Mesenchymal stem cell (in vitro differentiated cells and primary cell): ENCODE measurements at regions not wholly inside any gene's neighbourhood (a gene's known extent, or its start where the extent isn't known, plus 50 kb on each side); places are given as distances from the start of the nearest gene placed in this dataset.
"Not testable (repeated sequence)": the region's sequence is repeated elsewhere in the genome, so short reads cannot be mapped to it uniquely, and the experiment has no call there.

Experiments
- DNase-seq: peaks from one replicate; pipeline ENCODE4 v3.0.0-alpha.2; 2013
- H2AFZ ChIP-seq: one replicate; pipeline ENCODE4 v1.6.1; 2013; ENCODE audit warnings: low read depth, mild to moderate bottlenecking, control low read depth, inconsistent platforms, low read length, moderate library complexity
- H2AK5ac ChIP-seq: 2 replicates; pipeline ENCODE4 v1.6.1; 2013; ENCODE audit warnings: low read length, moderate library complexity, mild to moderate bottlenecking, inconsistent platforms; ENCODE audit not compliant: severe bottlenecking
- H2BK120ac ChIP-seq: one replicate; pipeline ENCODE4 v1.6.1; 2013; ENCODE audit warnings: low read depth, mild to moderate bottlenecking, inconsistent platforms, low read length, moderate library complexity
- H2BK12ac ChIP-seq, 2 experiments: one replicate each; pipeline ENCODE4 v1.6.1; 2013; ENCODE audit warnings: inconsistent platforms in 2 of 2, low read length in 2 of 2, mild to moderate bottlenecking in 2 of 2, moderate library complexity in 2 of 2, control low read depth in 1 of 2
- H2BK15ac ChIP-seq: one replicate; pipeline ENCODE4 v1.6.1; 2013; ENCODE audit warnings: mild to moderate bottlenecking, low read depth, inconsistent platforms; ENCODE audit not compliant: poor library complexity, severe bottlenecking
- H2BK5ac ChIP-seq: 2 replicates; pipeline ENCODE4 v1.6.1; 2013; ENCODE audit warnings: low read depth, mild to moderate bottlenecking, low read length, control low read depth, inconsistent platforms; ENCODE audit not compliant: poor library complexity, severe bottlenecking
- H3K14ac ChIP-seq, 2 experiments: one replicate each; pipeline ENCODE4 v1.6.1; 2013; ENCODE audit warnings: inconsistent platforms in 2 of 2, low read length in 2 of 2, control low read depth in 1 of 2, mild to moderate bottlenecking in 1 of 2, moderate library complexity in 1 of 2
- H3K18ac ChIP-seq, 2 experiments: one replicate each; pipeline ENCODE4 v1.6.1; 2013; ENCODE audit warnings: inconsistent platforms in 2 of 2, low read length in 2 of 2, control low read depth in 1 of 2, low read depth in 1 of 2, mild to moderate bottlenecking in 1 of 2
- H3K23ac ChIP-seq, 2 experiments: one replicate each; pipeline ENCODE4 v1.6.1; 2013; ENCODE audit warnings: inconsistent platforms in 2 of 2, low read length in 2 of 2, mild to moderate bottlenecking in 2 of 2, moderate library complexity in 2 of 2, control low read depth in 1 of 2
- H3K27ac ChIP-seq: 2 replicates; pipeline ENCODE4 v1.5.1; 2013; ENCODE audit warnings: mild to moderate bottlenecking, moderate library complexity, low read length, control low read depth, inconsistent platforms; ENCODE audit not compliant: poor library complexity, severe bottlenecking
- H3K27me3 ChIP-seq, 2 experiments: 2 replicates each; pipeline versions ENCODE4 v1.6.1 to v1.7.0; 2013; ENCODE audit warnings: low read length in 2 of 2, mild to moderate bottlenecking in 2 of 2, moderate library complexity in 2 of 2, control low read depth in 1 of 2, inconsistent platforms in 1 of 2; ENCODE audit not compliant: control insufficient read depth in 1 of 2, insufficient read depth in 1 of 2
- H3K36me3 ChIP-seq, 2 experiments: 2 replicates each; pipeline versions ENCODE4 v1.6.1 to v1.7.0; 2013; ENCODE audit warnings: low read length in 2 of 2, control low read depth in 1 of 2, inconsistent platforms in 1 of 2, low read depth in 1 of 2, mild to moderate bottlenecking in 1 of 2; ENCODE audit not compliant: insufficient read depth in 2 of 2, control insufficient read depth in 1 of 2
- H3K4ac ChIP-seq, 2 experiments: one replicate each; pipeline ENCODE4 v1.6.1; 2013; ENCODE audit warnings: inconsistent platforms in 2 of 2, low read length in 2 of 2, mild to moderate bottlenecking in 2 of 2, moderate library complexity in 2 of 2, control low read depth in 1 of 2, low read depth in 1 of 2
- H3K4me1 ChIP-seq: 2 replicates; pipeline ENCODE4 v1.6.1; 2013; ENCODE audit warnings: low read depth, low read length, control low read depth; ENCODE audit not compliant: control insufficient read depth, insufficient read depth
- H3K4me2 ChIP-seq: 2 replicates; pipeline ENCODE4 v1.6.1; 2013; ENCODE audit warnings: low read length, mild to moderate bottlenecking, inconsistent platforms; ENCODE audit not compliant: poor library complexity, severe bottlenecking
- H3K4me3 ChIP-seq, 2 experiments: 2 replicates each; pipeline versions ENCODE4 v1.5.1 to v1.7.0; 2013; ENCODE audit warnings: low read length in 2 of 2, mild to moderate bottlenecking in 2 of 2, control low read depth in 1 of 2, low read depth in 1 of 2; ENCODE audit not compliant: insufficient read depth in 1 of 2
- H3K79me1 ChIP-seq: replicated peaks from 2 replicates; pipeline ENCODE4 v1.6.1; 2013; ENCODE audit warnings: mild to moderate bottlenecking, control low read depth, low read length, inconsistent platforms; ENCODE audit not compliant: poor library complexity, severe bottlenecking
- H3K9ac ChIP-seq: 2 replicates; pipeline ENCODE4 v1.7.0; 2013; ENCODE audit warnings: mild to moderate bottlenecking, low read length, moderate library complexity
- H3K9me3 ChIP-seq: 2 replicates; pipeline ENCODE4 v1.7.0; 2013; ENCODE audit warnings: mild to moderate bottlenecking, low read length; ENCODE audit not compliant: control insufficient read depth
- H4K8ac ChIP-seq: one replicate; pipeline ENCODE4 v1.6.1; 2013; ENCODE audit warnings: inconsistent platforms, mild to moderate bottlenecking, low read length, moderate library complexity
- H4K91ac ChIP-seq: one replicate; pipeline ENCODE4 v1.6.1; 2013; ENCODE audit warnings: mild to moderate bottlenecking, low read length, inconsistent platforms
- WGBS: methylation state at CpG from one replicate; pipeline ENCODE4 v1.1.7; 2013; ENCODE audit warnings: mixed read lengths; 5-methylcytosine and 5-hydroxymethylcytosine counted together

DNA sequence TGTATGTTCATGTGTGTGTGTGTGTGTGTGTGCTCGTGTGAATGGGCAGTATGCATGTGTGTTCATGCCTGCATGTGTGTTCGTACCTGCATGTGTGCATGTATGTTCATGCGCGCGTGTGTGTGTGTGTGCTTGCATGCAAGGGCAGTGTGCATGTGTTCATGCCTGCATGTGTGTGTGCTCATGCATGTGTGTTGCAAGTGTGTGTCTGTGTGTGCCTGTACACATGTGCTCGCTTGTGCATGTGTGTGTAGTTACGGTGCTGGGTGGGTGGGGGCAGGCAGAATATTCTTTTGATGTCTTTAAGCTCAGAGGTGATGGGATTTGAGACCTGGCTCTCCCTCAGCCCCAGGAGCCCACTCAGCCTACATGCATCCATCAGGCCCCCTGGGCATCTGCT lies 822.1 kb downstream of the BRD1 start:
- Histone ChIP-seq H3K18ac (no peak overlapping the region), H3K27ac (no peak overlapping the region), H2AFZ (no peak overlapping the region), H2BK120ac (no peak overlapping the region), H3K14ac (no peak overlapping the region), H3K27me3 (no peaks in the 10 kb centered on the region), H3K23ac (no peak overlapping the region), H4K8ac (no peak overlapping the region), H3K9me3 (peaks cover 13% of the 10 kb centered on the region), H3K4me1 (no peaks in the 10 kb centered on the region), H3K9ac (no peak overlapping the region), H4K91ac (peak overlapping the region; percentile 9), H2BK5ac (no peak overlapping the region), H3K4me3 (no peak overlapping the region), H3K79me1 (no peaks in the 10 kb centered on the region), H3K36me3 (no peaks in the 10 kb centered on the region), H2BK15ac (no peak overlapping the region), H2AK5ac (no peak overlapping the region), H3K4me2 (no peak overlapping the region), H3K4ac (no peak overlapping the region), H2BK12ac (no peak overlapping the region)
- no peak for DNase-seq
- WGBS: 81% methylated on average over 7 of the region's 7 CpGs

DNA sequence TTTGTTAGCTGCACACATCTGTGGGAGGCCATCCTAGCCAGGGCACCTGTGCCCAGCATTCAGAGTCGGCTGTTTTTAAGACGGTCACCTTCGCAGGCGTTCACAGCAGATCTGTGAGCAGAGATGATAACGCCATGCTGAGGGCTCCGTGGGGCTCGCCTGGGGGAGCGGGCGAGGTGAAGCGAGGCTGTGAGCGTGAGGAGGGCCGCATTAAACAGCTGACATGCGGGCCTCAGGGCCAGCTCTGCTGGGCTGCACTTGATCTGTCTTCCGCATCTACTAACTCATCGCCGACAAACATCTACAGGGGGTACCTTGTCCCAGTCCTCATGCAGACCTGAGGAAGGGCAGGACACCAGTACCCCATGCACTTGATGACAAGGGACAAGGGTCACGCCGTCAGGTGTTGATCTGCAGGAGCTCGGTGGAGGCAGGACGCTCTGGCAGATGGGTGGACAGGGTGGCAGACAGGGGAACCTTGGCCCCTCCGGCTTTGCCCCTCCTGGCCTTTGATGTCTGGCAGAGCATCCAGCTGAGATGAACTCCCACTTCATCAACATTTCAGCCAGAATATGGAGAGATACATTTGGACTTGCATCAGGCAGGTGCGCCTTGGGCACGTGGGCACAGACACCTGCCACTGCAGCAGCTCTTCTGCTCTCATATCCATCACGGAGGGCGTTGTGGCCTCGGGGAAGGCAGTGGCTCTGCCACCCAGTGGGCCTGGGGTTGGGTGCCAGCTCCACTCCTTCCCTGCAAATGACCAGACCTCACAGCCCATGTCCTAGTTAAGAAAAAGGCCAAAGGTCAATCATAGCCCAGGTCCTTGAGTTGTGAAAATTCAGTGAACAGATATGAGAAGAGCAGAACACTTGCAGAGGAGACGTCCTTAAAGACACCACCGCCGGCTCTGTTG lies 822.9 kb downstream of the BRD1 start:
- Histone ChIP-seq H2AK5ac (no peak overlapping the region), H3K27ac (no peak overlapping the region), H3K4ac (no peak overlapping the region), H2BK120ac (no peak overlapping the region), H2BK5ac (no peak overlapping the region), H2AFZ (no peak overlapping the region), H4K91ac (no peak overlapping the region), H3K23ac (no peak overlapping the region), H3K4me2 (no peak overlapping the region), H3K27me3 (no peaks in the 10 kb centered on the region), H2BK12ac (no peak overlapping the region), H3K14ac (no peak overlapping the region), H3K36me3 (no peaks in the 10 kb centered on the region), H3K9me3 (peaks cover 13% of the 10 kb centered on the region), H3K9ac (no peak overlapping the region), H2BK15ac (no peak overlapping the region), H3K79me1 (no peaks in the 10 kb centered on the region), H3K4me1 (no peaks in the 10 kb centered on the region), H3K4me3 (no peak overlapping the region), H3K18ac (no peak overlapping the region), H4K8ac (no peak overlapping the region)
- DNase-seq: no peak
- 88% methylated on average over 29 of the region's 29 CpGs for WGBS

DNA sequence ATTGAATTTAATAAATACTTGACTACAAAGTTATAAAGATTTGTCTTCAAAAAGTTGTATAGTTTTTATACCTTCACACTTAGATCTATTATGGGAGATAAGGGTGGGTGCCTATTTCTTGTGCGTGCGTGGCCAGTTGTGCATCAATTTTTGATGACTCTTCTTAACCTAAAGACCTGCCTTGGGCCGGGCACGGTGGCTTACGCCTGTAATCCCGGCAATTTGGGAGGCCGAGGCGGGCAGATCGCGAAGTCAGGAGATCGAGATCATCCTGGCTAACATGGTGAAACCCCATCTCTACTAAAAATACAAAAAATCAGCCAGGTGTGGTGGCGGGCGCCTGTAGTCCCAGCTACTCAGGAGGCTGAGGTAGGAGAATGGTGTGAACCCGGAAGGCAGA lies 830.1 kb downstream of the BRD1 start:
- H2BK5ac ChIP-seq, H3K4me2 ChIP-seq, H4K8ac ChIP-seq, H3K18ac ChIP-seq, H3K4ac ChIP-seq, H3K27me3 ChIP-seq, H2AFZ ChIP-seq, H3K4me3 ChIP-seq, H3K23ac ChIP-seq, H3K9ac ChIP-seq, H2BK15ac ChIP-seq, H3K36me3 ChIP-seq, H2BK120ac ChIP-seq, H3K4me1 ChIP-seq, H4K91ac ChIP-seq, H2BK12ac ChIP-seq, H3K14ac ChIP-seq, H3K79me1 ChIP-seq, H2AK5ac ChIP-seq, DNase-seq, H3K27ac ChIP-seq: not testable (repeated sequence)
- H3K9me3 ChIP-seq: peaks cover 16% of the 10 kb centered on the region
- WGBS: 90% methylated on average over 9 of the region's 14 CpGs

DNA sequence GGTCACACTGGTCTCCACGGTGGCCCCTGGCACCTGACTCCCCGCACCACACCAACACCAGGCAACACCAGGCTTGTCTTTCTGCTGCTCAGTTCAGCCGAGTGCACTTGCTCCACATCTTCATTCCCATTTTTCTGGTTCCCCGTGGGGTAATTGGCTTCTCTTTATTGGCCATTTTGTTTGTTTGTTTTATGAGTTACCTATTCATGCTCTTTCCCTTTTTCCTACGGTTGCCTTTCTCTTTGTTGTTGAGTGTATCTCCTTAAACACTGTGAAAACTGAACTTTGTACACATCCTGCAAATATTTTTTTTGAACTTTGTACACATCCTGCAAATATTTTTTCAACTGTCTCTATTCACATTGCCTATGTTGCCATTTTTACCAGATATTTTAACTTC lies 834.0 kb downstream of the BRD1 start:
- no peak overlapping the region for H3K4me3 ChIP-seq
- no peak overlapping the region for H2BK120ac ChIP-seq
- H3K27me3 ChIP-seq: no peaks in the 10 kb centered on the region
- no peak overlapping the region for H4K91ac ChIP-seq
- H3K36me3 ChIP-seq: no peaks in the 10 kb centered on the region
- H3K79me1 ChIP-seq: no peaks in the 10 kb centered on the region
- no peak overlapping the region for H3K4ac ChIP-seq
- no peak overlapping the region for H2BK12ac ChIP-seq
- no peak overlapping the region for H3K4me2 ChIP-seq
- H3K18ac ChIP-seq: no peak overlapping the region
- H3K23ac ChIP-seq: no peak overlapping the region
- H3K27ac ChIP-seq: no peak overlapping the region
- DNase-seq: no peak
- H4K8ac ChIP-seq: no peak overlapping the region
- H3K9me3 ChIP-seq: peaks cover 3% of the 10 kb centered on the region
- H2AFZ ChIP-seq: no peak overlapping the region
- H3K4me1 ChIP-seq: no peaks in the 10 kb centered on the region
- no peak overlapping the region for H2BK15ac ChIP-seq
- H3K14ac ChIP-seq: no peak overlapping the region
- no peak overlapping the region for H3K9ac ChIP-seq
- 83% methylated on average over 2 of the region's 5 CpGs for WGBS
- H2AK5ac ChIP-seq: no peak overlapping the region
- H2BK5ac ChIP-seq: no peak overlapping the region
